Ishikawa (cell line): ENCODE measurements at regions not wholly inside any gene's neighbourhood (a gene's known extent, or its start where the extent isn't known, plus 50 kb on each side); places are given as distances from the start of the nearest gene placed in this dataset.

ENCODE experiments used
- CEBPB ChIP-seq: IDR thresholded peaks from 2 replicates; pipeline ENCODE4 v1.6.1; 2012
- CREB1 ChIP-seq: IDR thresholded peaks from 2 replicates; pipeline ENCODE4 v1.6.1; 2012; ENCODE audit warnings: low read depth
- EGR1 ChIP-seq: IDR thresholded peaks from 2 replicates; pipeline ENCODE4 v1.6.1; 2012
- EP300 ChIP-seq: IDR thresholded peaks from 2 replicates; pipeline ENCODE4 v1.6.1; 2012; ENCODE audit warnings: borderline replicate concordance
- FOXM1 ChIP-seq: IDR thresholded peaks from 2 replicates; pipeline ENCODE4 v1.6.1; 2012; ENCODE audit warnings: low read depth, borderline replicate concordance
- MAX ChIP-seq: IDR thresholded peaks from 2 replicates; pipeline ENCODE4 v1.6.1; 2012
- NFIC ChIP-seq: IDR thresholded peaks from 2 replicates; pipeline ENCODE4 v1.6.1; 2012
- RAD21 ChIP-seq: IDR thresholded peaks from 2 replicates; pipeline ENCODE4 v1.6.1; 2012; ENCODE audit warnings: low read depth
- TAF1 ChIP-seq: IDR thresholded peaks from 2 replicates; pipeline ENCODE4 v1.6.1; 2012; ENCODE audit warnings: low read depth, mild to moderate bottlenecking
- TCF12 ChIP-seq: IDR thresholded peaks from 2 replicates; pipeline ENCODE4 v1.6.1; 2012; ENCODE audit warnings: low read depth
- TEAD4 ChIP-seq: IDR thresholded peaks from 2 replicates; pipeline ENCODE4 v1.6.1; 2012
- USF1 ChIP-seq: IDR thresholded peaks from 2 replicates; pipeline ENCODE4 v1.6.1; 2012
- YY1 ChIP-seq: IDR thresholded peaks from 2 replicates; pipeline ENCODE4 v1.6.1; 2012; ENCODE audit warnings: low read depth
- ZBTB7A ChIP-seq: IDR thresholded peaks from 2 replicates; pipeline ENCODE4 v1.6.1; 2012; ENCODE audit warnings: low read depth
- TF ChIP-seq, protein P1 (sequence below): IDR thresholded peaks from 2 replicates; pipeline ENCODE4 v1.6.1; 2012; ENCODE audit warnings: low read depth, mild to moderate bottlenecking

- TF ChIP-seq TAF1 (no peak), EGR1 (no peak), YY1 (no peak), USF1 (no peak), RAD21 (no peak), ZBTB7A (no peak), EP300 (no peak), CEBPB (no peak), MAX (no peak)
- TF ChIP-seq, protein P1, sequence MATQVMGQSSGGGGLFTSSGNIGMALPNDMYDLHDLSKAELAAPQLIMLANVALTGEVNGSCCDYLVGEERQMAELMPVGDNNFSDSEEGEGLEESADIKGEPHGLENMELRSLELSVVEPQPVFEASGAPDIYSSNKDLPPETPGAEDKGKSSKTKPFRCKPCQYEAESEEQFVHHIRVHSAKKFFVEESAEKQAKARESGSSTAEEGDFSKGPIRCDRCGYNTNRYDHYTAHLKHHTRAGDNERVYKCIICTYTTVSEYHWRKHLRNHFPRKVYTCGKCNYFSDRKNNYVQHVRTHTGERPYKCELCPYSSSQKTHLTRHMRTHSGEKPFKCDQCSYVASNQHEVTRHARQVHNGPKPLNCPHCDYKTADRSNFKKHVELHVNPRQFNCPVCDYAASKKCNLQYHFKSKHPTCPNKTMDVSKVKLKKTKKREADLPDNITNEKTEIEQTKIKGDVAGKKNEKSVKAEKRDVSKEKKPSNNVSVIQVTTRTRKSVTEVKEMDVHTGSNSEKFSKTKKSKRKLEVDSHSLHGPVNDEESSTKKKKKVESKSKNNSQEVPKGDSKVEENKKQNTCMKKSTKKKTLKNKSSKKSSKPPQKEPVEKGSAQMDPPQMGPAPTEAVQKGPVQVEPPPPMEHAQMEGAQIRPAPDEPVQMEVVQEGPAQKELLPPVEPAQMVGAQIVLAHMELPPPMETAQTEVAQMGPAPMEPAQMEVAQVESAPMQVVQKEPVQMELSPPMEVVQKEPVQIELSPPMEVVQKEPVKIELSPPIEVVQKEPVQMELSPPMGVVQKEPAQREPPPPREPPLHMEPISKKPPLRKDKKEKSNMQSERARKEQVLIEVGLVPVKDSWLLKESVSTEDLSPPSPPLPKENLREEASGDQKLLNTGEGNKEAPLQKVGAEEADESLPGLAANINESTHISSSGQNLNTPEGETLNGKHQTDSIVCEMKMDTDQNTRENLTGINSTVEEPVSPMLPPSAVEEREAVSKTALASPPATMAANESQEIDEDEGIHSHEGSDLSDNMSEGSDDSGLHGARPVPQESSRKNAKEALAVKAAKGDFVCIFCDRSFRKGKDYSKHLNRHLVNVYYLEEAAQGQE: no peak
Observed at GRCh38 chr4:19230906-19231545, 1020.7 kb upstream of the SLIT2 start.

- TF ChIP-seq, protein P1: no peak
- TF ChIP-seq TCF12 (no peak), MAX (no peak), TAF1 (no peak), YY1 (no peak), USF1 (no peak), RAD21 (no peak), CEBPB (no peak), ZBTB7A (no peak), TEAD4 (no peak), CREB1 (no peak)
Observed at GRCh38 chr4:19227701-19228100, 1024.0 kb upstream of the SLIT2 start.

- TF ChIP-seq TEAD4 (no peak), CREB1 (no peak), RAD21 (peak; percentile 54)
Observed at GRCh38 chr4:19224820-19225219, 1026.9 kb upstream of the SLIT2 start.

DNA sequence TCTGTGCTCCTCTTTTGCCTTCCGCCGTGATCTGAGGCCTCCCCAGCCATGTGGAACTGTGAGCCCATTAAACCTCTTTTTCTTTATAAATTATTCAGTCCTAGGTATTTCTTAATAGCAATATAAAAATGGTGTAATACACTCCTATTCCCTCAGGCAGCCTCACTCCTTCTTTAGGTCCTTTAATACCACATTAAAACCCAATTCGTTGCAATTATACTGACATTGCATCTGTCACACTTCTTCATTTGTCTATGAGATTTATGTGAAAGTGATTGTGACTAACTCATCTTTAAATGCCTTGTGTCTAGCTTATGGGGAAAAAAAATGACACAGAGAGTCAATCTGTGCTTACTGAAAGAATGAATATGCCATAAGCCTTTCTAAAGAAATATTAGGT lies 1035.2 kb upstream of the SLIT2 start:
- TF ChIP-seq, protein P1: no peak
- TF ChIP-seq MAX (no peak), CEBPB (no peak), TAF1 (no peak), TEAD4 (no peak), RAD21 (no peak), EGR1 (no peak), CREB1 (no peak), TCF12 (no peak), USF1 (no peak), YY1 (no peak), EP300 (no peak), ZBTB7A (no peak), FOXM1 (no peak), NFIC (no peak)
